Kidney (tissue), 13 donors: ENCODE measurements at regions not wholly inside any gene's neighbourhood (a gene's known extent, or its start where the extent isn't known, plus 50 kb on each side); places are given as distances from the start of the nearest gene placed in this dataset.
"Not testable (repeated sequence)": the region's sequence is repeated elsewhere in the genome, so short reads cannot be mapped to it uniquely, and the experiment has no call there.

Source experiments
- DNase-seq, 5 donors: peaks; one replicate each; pipeline ENCODE4 v3.0.0-alpha.2; 2013 to 2020
- FAIRE-seq: peaks from 2 replicates; lab custom pipeline; 2012; peaks lifted over from hg19 to GRCh38; lab: Jason Lieb, UNC
- H3K27ac ChIP-seq, 2 donors: one replicate each; pipeline ENCODE4 v1.7.0; 2013; ENCODE audit warnings: low read depth in 2 of 2, low read length in 2 of 2, inconsistent platforms in 1 of 2
- H3K27me3 ChIP-seq: one replicate; pipeline ENCODE4 v1.7.1; 2013; ENCODE audit warnings: low read length, inconsistent platforms; ENCODE audit not compliant: control insufficient read depth, insufficient read depth
- H3K36me3 ChIP-seq, 3 donors: one replicate each; pipeline versions ENCODE4 v1.7.0 to v1.7.1; 2013; ENCODE audit warnings: low read length in 3 of 3, control low read depth in 1 of 3, inconsistent platforms in 1 of 3; ENCODE audit not compliant: insufficient read depth in 3 of 3, control insufficient read depth in 2 of 3
- H3K4me1 ChIP-seq, 3 donors: one replicate each; pipeline versions ENCODE4 v1.7.0 to v1.7.1; 2013; ENCODE audit warnings: low read length in 3 of 3, inconsistent platforms in 1 of 3, low read depth in 1 of 3; ENCODE audit not compliant: control insufficient read depth in 2 of 3, insufficient read depth in 2 of 3
- H3K4me3 ChIP-seq, 3 donors: one replicate each; pipeline versions ENCODE4 v1.7.0 to v1.8.1; 2013; ENCODE audit warnings: low read length in 3 of 3, control low read depth in 1 of 3, inconsistent platforms in 1 of 3
- H3K9ac ChIP-seq, 3 donors: one replicate each; pipeline versions ENCODE4 v1.7.0 to v1.7.1; 2013; ENCODE audit warnings: low read length in 3 of 3, control low read depth in 1 of 3, inconsistent platforms in 1 of 3
- H3K9me3 ChIP-seq, 3 donors: one replicate each; pipeline versions ENCODE4 v1.7.0 to v1.7.1; 2013; ENCODE audit warnings: low read length in 3 of 3, control low read depth in 1 of 3, inconsistent platforms in 1 of 3; ENCODE audit not compliant: control insufficient read depth in 2 of 3, insufficient read depth in 1 of 3
- CTCF ChIP-seq: IDR thresholded peaks from 3 replicates; pipeline ENCODE4 v1.5.1; 2012; ENCODE audit warnings: mild to moderate bottlenecking, moderate library complexity, borderline replicate concordance; ENCODE audit not compliant: insufficient read depth; ENCODE audit errors: extremely low read depth
- intact Hi-C: fragments of 100-400 bp; cut with DNase I; formaldehyde crosslinking; loops from one replicate; pipeline ENCODE4 v1.11.1; 2022
- donor health status: control.
- donor health status: control.
- donor health status: control.
- donor health status: control.
- donor health status: control.
- donor health status: DM: yes; HTN: yes; CAD: no.
- donor health status: Normal renal cell carcinoma (clear cell type).

DNA sequence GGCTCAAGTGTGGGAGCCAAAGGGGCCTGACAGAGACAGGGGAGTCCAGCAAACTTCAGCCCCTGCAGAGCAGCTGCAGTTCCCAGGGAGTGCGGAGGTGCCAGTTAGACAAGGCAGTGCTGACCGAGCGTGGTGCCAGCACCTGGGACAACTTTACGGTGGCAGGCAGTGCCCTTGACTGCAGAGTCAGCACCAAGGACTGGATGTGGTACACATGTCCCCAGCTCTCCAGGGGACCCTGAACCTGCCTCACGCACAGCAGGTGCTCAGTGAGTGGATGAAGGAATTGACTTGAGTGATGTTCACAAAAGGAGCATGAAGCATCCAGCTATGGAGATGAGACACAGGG lies 296.5 kb downstream of the SIPA1L2 start:
- no peaks in the 10 kb centered on the region for H3K9me3 ChIP-seq
- no peak overlapping the region for H3K9ac ChIP-seq
- FAIRE-seq = no peak
- intact Hi-C loops = no loop called here
- H3K4me3 ChIP-seq = no peak overlapping the region
- no peaks in the 10 kb centered on the region for H3K27me3 ChIP-seq
- no peaks in the 10 kb centered on the region for H3K36me3 ChIP-seq
- no peak for TF ChIP-seq CTCF
- DNase-seq = no peak
- no peak overlapping the region for H3K27ac ChIP-seq
- no peaks in the 10 kb centered on the region for H3K4me1 ChIP-seq

DNA sequence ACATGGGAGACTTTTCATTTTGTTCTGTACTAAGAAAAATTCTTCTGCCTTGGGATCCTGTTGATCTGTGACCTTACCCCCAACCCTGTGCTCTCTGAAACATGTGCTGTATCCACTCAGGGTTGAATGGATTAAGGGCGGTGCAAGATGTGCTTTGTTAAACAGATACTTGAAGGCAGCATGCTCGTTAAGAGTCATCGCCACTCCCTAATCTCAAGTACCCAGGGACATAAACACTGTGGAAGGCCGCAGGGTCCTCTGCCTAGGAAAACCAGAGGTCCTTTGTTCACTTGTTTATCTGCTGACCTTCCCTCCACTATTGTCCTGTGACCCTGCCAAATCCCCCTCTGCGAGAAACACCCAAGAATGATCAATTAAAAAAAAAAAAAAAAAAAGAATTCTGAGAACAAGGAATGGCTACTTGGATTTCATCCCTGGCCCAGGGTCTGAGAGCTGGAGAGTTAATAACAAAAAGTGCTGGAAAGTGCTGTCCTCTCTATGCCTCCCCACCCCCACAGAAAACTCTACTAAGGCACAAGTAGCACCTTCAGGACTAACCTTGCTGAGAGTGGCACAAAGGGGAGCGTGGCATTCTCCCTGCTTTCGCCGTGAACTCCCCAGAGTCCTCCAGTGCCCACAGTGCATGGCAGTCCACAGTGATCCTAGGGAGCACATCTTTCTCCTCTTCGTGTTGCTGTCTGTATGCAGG lies 297.1 kb downstream of the SIPA1L2 start:
- intact Hi-C loops, H3K9me3 ChIP-seq, H3K4me1 ChIP-seq, H3K27ac ChIP-seq, DNase-seq, FAIRE-seq, H3K27me3 ChIP-seq, H3K9ac ChIP-seq, H3K36me3 ChIP-seq, H3K4me3 ChIP-seq: not testable (repeated sequence)

DNA sequence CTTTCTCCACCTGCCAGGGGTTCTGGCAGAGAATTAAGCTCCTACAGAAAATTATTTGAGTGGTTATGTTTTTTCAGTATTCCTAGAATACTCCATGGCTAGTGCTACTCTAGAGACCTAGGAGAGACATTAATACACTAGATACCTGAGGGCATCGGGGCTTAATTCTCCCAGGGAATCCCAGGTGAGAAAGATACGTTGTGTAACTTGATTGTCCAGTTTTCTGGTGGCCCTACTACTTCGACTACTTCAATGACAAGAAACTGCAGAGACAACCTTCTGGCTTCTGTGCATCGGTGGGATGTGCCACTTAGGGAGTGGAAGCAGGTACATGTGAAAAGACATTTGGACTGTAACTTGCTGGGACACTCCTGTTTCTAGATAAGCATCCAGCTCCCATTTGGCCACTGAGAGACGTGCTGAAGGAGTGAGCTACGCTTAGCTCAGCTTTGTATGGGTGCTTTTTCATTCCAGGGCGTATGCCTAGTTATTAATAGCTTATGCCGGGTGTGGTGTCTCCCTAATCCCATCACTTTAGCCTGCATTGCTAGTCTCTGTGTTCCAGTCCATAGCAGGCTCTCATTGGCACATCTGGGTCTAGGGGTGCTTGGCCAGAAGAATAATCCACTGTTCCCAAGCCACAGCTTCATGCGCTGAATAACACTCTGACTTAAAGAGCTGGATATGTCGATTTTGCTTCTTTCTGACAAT lies 300.7 kb downstream of the SIPA1L2 start:
- intact Hi-C loops = no loop called here
- TF ChIP-seq CTCF = no peak
- H3K27me3 ChIP-seq = no peaks in the 10 kb centered on the region
- no peak for DNase-seq
- H3K9ac ChIP-seq = no peak overlapping the region
- H3K36me3 ChIP-seq = no peaks in the 10 kb centered on the region
- no peaks in the 10 kb centered on the region for H3K9me3 ChIP-seq
- H3K4me3 ChIP-seq = no peak overlapping the region
- FAIRE-seq = no peak
- no peaks in the 10 kb centered on the region for H3K4me1 ChIP-seq
- H3K27ac ChIP-seq = no peak overlapping the region

- intact Hi-C loops = no loop called here
- H3K9me3 ChIP-seq = no peaks in the 10 kb centered on the region
- H3K27me3 ChIP-seq = no peaks in the 10 kb centered on the region
- no peak for TF ChIP-seq CTCF
- no peak for DNase-seq
- FAIRE-seq = no peak
- no peaks in the 10 kb centered on the region for H3K4me1 ChIP-seq
- no peak overlapping the region for H3K4me3 ChIP-seq
- no peak overlapping the region for H3K27ac ChIP-seq
- no peak overlapping the region for H3K9ac ChIP-seq
- H3K36me3 ChIP-seq = no peaks in the 10 kb centered on the region
These were observed 301.3 kb downstream of the SIPA1L2 start for GRCh38 chr1:232328486-232329102.
